ENCODE measurements at regions not wholly inside any gene's neighbourhood (a gene's known extent, or its start where the extent isn't known, plus 50 kb on each side); places are given as distances from the start of the nearest gene placed in this dataset.
"Not testable (repeated sequence)": the region's sequence is repeated elsewhere in the genome, so short reads cannot be mapped to it uniquely, and the experiment has no call there.

DNA sequence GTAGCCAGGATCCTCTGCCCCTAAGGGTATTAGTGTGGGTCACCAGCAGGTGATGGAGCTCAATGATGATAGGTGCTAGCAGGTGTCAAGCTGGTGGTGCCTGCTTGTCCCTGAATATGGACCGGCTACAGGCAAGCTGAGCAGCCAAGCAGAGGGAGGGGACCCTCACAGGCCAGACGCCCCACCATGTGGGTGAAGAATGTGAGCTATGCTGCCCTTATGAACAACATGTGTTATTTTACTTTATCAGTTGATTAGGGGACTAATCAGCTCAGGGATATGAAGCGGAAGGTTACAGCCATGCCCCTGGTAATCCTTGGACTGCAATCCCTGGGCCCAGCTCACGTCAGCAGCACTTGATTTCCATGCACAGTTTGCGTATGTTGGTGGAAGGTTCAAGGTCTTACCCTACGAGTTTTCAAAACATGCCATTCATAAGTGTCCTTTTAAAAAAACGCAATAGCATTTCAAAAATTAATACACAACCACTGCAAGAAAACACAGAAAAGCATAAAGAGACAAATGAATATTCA, 106.0 kb downstream of the CDC7 start:
- no peak for DNase-seq

DNA sequence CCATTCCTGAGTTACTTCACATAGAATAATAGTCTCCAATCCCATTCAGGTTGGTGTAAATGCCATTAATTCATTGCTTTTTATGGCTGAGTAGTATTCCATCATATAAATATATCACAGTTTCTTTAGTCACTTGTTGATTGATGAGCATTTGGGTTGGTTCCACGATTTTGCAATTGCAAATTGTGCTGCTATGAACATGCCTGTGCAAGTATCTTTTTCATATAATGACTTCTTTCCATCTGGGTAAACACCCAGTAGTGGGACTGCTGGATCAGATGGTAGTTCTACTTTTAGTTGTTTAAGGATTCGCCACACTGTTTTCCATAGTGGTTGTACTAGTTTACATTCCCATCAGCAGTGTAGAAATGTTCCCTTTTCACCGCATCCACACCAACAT, 107.0 kb downstream of the CDC7 start:
- DNase-seq, result not testable (repeated sequence)

DNA sequence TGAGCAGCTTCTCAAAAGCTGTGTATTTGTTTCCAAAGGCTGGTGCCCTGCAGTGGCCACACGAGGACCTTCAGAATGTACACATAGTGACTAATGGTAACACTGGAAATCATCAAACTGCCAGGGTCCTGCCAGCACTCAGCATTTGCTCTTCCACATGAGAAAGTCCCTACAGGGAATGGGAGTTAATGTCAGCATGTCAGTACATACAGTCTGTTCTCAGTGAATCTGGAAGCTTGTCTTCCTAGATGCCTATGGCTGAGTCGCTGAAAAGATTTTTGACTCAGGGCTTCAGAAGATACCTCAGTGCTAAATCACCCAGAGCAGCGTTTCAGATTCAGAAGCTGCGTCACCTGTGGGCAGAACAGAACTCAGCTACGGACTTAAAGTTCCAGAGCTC, 108.2 kb downstream of the CDC7 start:
- no peak for DNase-seq

DNA sequence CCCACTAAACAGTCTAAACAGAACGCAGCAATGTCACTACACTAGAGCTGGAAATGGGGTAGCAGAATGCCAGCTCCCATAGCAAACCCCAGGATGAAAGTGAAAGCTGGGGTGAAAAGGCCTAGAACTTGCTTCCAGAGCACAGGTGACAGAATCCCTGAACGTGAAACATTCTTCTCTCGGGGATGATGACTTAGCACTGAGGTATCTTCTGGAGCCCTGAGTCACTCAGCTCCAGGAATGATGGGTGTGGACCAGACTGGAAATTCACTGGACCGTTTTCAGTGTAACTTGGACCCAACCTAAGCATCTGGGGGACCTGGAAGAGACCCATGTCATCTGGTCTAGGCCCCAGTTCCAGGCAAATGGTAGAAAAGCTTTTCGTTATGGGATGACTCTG, 108.9 kb downstream of the CDC7 start:
- DNase-seq, result no peak

DNA sequence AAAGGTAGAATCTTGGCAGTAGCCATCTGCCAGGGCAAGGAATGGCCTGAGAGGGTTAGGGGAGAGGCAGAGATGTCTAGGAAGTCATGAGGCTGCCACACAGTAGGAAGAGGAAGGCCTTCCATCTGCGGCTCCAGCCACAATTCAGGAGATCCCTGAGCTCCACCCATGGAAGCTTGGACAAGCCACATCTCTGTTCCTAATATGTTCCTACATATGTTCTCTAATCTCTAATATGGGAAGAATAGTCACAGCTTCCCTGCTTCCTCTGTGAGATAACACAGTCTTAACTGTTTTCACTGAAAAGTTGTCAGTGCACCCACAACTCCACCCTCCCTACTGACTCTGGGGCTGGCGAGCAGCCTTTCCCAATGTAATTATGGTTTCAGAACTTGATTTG, 109.5 kb downstream of the CDC7 start:
- DNase-seq, result no peak

DNA sequence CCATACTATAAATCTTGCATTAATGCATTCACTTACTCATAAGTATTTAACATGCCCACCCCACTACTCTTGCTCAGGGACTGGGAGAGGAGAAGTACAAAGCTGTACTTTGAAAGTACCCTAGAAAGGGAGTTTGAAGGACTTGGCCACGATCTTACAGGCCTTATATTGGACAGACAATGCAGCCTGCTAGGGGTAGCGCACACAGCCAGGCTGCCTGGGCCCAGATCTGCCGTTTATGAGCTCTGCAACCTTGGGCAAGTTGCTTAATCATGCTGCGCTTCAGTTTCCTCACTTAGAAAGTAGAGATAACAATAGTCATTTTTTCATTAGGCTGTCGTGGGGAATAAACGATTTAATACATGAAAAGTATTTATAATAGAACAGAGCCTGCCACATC, 110.1 kb downstream of the CDC7 start:
- no peak for DNase-seq

DNA sequence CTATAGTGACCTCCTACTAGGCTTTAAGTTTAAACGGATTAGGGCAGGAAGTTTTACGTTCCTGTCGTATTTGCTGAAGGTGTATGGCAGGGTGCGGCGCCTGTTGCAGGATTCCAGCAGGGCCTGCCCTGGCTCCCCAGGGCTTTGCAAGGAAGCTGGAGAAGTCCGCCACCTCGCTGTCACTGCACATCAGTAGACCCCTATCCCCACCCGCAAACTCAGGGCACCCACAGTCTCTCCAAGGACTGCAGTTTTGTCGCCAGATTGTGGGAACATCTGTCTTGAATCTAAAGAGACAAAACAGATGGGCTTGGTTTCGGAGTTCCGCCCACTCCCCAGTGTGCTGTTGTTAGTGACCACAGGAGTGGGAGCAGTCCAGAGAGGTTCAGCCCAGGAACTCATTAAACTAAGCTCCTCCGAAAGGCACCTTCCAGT, 110.8 kb downstream of the CDC7 start:
- DNase-seq, result no peak

DNA sequence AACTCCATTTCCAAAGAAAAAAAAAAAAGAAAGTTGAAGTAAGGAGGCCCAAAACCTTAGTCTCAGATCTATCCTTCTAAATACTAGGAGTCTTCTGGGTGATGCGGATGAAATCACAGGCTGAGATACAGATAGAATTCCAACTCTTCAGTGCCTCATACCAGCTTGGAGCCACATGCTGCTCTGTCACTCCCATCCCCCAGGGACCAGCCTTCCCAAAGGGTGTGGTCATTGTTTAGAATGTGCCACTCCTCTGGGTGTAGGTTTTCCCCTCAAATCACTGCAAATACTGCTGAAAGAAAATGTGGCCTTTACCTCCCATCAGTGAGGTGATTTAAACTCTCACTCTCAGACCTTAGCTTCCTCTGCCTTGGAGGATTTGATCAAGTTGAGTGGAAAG, 112.9 kb downstream of the CDC7 start:
- no peak for DNase-seq

DNA sequence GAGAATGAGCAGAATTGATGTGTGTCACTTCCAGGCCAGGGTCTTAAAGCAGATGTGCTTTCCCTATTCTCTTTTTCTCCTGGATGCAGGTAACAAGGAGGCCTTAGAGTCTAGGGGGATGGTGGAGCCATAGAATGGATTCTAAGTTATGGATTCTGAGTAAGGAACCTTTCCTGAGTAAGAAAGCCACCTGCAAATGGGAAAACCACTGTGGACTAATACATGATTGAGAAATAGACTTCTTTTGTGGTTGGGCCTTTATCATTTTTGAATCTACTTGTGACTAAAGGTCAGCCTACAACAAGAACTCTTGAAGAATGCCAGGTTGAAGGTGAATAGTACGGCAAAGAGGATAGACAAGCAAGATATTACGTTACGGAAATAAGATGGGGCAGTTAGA, 116.1 kb downstream of the CDC7 start:
- DNase-seq, result no peak

DNA sequence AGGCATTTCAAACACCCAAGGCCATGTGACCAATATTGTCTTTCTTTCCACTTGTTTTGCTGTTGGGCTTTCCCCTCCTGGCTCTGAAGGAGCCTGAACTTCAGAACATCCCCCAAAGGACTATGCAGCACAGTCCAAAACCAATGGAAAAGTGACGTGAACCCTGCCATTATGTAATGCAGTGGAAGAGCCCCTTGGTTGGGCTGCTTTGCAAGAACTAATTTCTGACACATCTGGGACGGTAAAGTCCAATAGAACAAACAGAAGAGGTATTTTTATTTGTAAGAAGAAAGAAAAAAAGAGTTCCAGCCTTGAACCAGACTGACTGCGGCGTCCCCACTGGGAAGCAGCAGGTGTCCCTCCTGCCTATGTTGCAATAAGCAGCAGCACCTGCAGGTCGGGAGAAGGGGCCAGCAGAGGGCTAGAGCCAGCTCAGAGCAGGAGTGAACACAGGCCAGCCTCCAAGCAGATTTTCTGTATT, 116.7 kb downstream of the CDC7 start:
- no peak for DNase-seq

DNA sequence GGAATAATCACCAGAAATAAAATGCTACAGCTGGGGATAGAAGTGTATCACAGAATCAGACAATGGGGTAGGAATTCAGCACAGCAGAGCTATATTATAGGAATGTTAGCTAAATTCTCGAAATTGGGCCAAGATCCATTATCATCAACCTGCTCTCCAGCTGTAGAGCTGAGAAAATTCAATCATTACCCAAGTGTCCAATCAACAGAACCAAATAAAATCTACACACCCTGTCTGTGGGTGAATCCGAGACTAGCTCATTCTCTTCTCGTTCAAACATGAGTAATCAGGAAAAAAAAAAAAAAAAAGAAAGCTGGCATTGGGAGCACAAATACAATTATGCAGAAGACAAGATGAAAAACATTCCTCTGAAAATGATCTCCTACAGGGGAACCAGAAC, 119.2 kb downstream of the CDC7 start:
- DNase-seq, result no peak

DNA sequence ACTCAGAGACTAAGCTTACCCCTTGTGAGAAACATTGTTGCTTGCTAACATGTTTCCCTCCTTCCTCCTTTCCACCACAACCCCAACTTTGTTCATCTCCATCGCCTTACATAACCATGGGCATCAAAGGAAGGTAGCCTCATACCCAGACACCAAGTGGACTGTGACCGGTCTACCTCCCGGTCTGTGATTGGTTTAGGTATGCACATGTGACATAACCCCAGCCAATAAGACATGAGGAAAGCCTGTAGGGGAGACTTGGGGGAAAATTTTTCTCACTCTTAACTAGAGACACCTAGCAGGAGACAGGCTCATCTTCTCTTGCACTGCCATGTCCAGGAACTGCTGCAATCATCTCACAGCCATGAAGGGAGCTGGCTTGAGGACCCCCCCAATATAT, 120.7 kb downstream of the CDC7 start:
- DNase-seq, result no peak

DNA sequence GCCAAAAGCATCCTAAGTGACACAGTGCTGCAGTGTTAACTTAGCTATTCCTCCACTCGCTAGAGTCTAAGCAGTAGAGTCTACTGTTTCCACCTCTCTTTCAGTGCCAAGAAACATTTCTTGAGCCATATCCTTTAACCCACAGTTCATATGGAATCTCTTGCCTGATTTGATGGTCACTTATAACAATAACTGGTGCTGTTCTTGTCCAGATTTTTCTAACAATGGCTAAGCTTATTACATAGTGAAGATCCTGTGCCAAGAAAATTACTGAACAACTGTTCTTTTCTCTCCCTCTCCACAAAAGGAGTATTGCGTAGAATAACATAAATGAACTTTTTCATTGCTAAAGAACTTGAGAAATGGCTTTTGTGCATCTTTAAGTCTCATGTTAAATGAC, 121.3 kb downstream of the CDC7 start:
- no peak for DNase-seq

DNA sequence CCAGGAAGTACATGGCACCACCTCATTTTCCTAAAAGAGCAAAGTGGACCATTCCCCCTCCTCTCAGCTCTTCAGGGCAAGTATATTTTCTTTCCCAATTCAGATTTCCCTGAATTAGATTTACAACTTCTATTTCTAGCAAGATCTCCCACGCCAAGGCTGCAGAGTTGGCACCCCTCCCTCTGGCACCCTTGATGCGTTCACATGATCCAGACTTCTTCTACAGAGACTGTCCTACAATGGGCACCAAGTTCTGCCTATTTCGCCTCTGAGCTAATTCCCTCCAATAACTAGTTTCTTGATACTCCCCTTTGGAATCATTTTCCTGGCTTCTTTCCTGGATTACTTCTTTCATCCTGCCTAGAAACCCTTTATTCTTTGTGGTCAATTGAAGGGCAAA, 122.0 kb downstream of the CDC7 start:
- DNase-seq, result no peak

DNA sequence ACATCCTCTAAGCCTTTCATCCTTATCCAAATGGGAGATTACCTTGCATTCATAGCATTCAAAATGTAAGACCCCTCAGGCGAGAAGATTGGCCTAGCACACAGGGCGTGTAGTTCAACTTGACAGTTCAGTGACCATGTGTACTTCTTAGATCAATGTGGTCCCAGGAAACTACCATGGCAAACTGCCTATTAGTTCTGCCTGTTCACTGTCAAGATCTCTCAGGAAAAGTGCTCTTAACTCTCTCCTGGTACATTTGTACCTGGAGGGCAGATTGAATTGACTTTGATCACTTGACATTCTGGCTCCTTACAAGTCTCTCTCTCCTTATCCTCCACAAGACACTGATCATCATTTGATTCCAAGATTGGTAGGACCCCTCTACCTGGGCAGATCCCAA, 122.4 kb downstream of the CDC7 start:
- DNase-seq, result no peak

DNA sequence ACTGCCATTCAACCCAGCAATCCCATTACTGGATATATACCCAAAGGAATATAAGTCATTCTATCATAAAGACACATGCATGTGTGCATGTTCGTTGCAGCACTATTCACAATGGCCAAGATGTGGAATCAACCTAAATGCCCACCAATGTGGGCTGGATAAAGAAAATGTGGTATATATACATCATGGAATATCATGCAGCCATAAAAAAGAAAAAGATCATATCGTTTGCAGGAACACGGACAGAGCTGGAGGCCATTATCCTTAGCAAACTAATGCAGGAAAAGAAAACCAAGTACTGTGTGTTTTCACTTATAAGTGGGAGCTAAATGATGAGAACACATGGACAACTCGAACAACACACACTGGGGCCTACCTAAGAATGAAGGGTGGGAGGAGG, 123.7 kb downstream of the CDC7 start:
- DNase-seq, result no peak

Data from CD4-positive, alpha-beta T cell treated with Interleukin-4 for 4 hours (primary cell).